Skeletal muscle tissue (tissue), 3 donors: ENCODE measurements at regions not wholly inside any gene's neighbourhood (a gene's known extent, or its start where the extent isn't known, plus 50 kb on each side); places are given as distances from the start of the nearest gene placed in this dataset.

ENCODE experiments used
- H3K27ac ChIP-seq: one replicate; pipeline ENCODE4 v1.7.0; 2013; ENCODE audit warnings: mild to moderate bottlenecking, low read depth, low read length, inconsistent platforms
- H3K27me3 ChIP-seq, 3 donors: one replicate each; pipeline ENCODE4 v1.7.0; 2013; ENCODE audit warnings: low read length in 3 of 3; ENCODE audit not compliant: control insufficient read depth in 3 of 3, insufficient read depth in 3 of 3
- H3K36me3 ChIP-seq, 3 donors: one replicate each; pipeline ENCODE4 v1.7.0; 2013; ENCODE audit warnings: low read length in 3 of 3; ENCODE audit not compliant: control insufficient read depth in 3 of 3, insufficient read depth in 3 of 3
- H3K4me1 ChIP-seq, 3 donors: one replicate each; pipeline ENCODE4 v1.7.0; 2013; ENCODE audit warnings: low read length in 3 of 3, mild to moderate bottlenecking in 3 of 3; ENCODE audit not compliant: control insufficient read depth in 3 of 3, insufficient read depth in 3 of 3
- H3K4me3 ChIP-seq, 3 donors: one replicate each; pipeline ENCODE4 v1.7.0; 2013; ENCODE audit warnings: low read length in 3 of 3
- H3K9ac ChIP-seq, 3 donors: one replicate each; pipeline ENCODE4 v1.7.0; 2013; ENCODE audit warnings: low read length in 3 of 3, mild to moderate bottlenecking in 3 of 3, moderate library complexity in 2 of 3, low read depth in 1 of 3
- H3K9me3 ChIP-seq, 3 donors: one replicate each; pipeline ENCODE4 v1.7.0; 2013; ENCODE audit warnings: low read length in 3 of 3; ENCODE audit not compliant: control insufficient read depth in 3 of 3
- donor health status: Osteomylitis.

- H3K27ac ChIP-seq = no peak overlapping the region
- H3K27me3 ChIP-seq = no peaks in the 10 kb centered on the region
- no peak overlapping the region for H3K9ac ChIP-seq
- H3K4me3 ChIP-seq = no peak overlapping the region
- H3K4me1 ChIP-seq = no peaks in the 10 kb centered on the region
- no peaks in the 10 kb centered on the region for H3K9me3 ChIP-seq
- no peaks in the 10 kb centered on the region for H3K36me3 ChIP-seq
Observed at GRCh38 chr13:105231579-105231978, 1303.9 kb downstream of the EFNB2 start.

- Histone ChIP-seq H3K27ac (no peak overlapping the region), H3K4me1 (no peaks in the 10 kb centered on the region), H3K4me3 (no peak overlapping the region), H3K36me3 (no peaks in the 10 kb centered on the region), H3K27me3 (no peaks in the 10 kb centered on the region), H3K9me3 (no peaks in the 10 kb centered on the region), H3K9ac (no peak overlapping the region)
Observed at GRCh38 chr13:105220881-105221280, 1314.6 kb downstream of the EFNB2 start.

- Histone ChIP-seq H3K4me1 (no peaks in the 10 kb centered on the region), H3K27ac (no peak overlapping the region), H3K36me3 (no peaks in the 10 kb centered on the region), H3K27me3 (no peaks in the 10 kb centered on the region), H3K4me3 (no peak overlapping the region), H3K9me3 (no peaks in the 10 kb centered on the region), H3K9ac (no peak overlapping the region)
Observed at GRCh38 chr13:105220063-105220462, 1315.4 kb downstream of the EFNB2 start.

DNA sequence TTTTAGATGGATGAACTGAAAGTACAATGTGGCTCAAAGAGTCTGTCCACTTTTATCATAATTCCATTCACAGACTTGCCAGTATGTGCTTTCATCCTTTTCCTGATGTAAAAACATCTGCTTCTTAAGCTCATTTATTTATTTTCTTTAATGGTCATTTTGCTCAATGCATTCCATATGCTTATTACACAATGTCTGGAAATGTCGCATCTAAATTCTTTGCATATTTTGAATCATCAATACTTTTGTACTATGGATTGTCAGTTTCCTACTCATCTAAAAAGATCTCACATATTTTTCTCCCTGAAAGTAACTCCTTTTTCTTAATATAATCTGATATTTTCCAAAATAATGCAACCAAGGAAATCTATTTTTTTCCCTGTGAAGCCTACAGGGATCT, 1315.8 kb downstream of the EFNB2 start:
- H3K36me3 ChIP-seq = no peaks in the 10 kb centered on the region
- H3K4me1 ChIP-seq = no peaks in the 10 kb centered on the region
- H3K4me3 ChIP-seq = no peak overlapping the region
- H3K27me3 ChIP-seq = no peaks in the 10 kb centered on the region
- no peak overlapping the region for H3K9ac ChIP-seq
- H3K27ac ChIP-seq = no peak overlapping the region
- no peaks in the 10 kb centered on the region for H3K9me3 ChIP-seq

- Histone ChIP-seq H3K9ac (no peak overlapping the region), H3K4me1 (no peaks in the 10 kb centered on the region), H3K4me3 (no peak overlapping the region), H3K27me3 (no peaks in the 10 kb centered on the region), H3K27ac (no peak overlapping the region), H3K9me3 (peaks cover 0 to 3% (median 0%) of the 10 kb centered on the region in 3 donors), H3K36me3 (no peaks in the 10 kb centered on the region)
Observed at GRCh38 chr13:105213512-105213911, 1322.0 kb downstream of the EFNB2 start.

DNA sequence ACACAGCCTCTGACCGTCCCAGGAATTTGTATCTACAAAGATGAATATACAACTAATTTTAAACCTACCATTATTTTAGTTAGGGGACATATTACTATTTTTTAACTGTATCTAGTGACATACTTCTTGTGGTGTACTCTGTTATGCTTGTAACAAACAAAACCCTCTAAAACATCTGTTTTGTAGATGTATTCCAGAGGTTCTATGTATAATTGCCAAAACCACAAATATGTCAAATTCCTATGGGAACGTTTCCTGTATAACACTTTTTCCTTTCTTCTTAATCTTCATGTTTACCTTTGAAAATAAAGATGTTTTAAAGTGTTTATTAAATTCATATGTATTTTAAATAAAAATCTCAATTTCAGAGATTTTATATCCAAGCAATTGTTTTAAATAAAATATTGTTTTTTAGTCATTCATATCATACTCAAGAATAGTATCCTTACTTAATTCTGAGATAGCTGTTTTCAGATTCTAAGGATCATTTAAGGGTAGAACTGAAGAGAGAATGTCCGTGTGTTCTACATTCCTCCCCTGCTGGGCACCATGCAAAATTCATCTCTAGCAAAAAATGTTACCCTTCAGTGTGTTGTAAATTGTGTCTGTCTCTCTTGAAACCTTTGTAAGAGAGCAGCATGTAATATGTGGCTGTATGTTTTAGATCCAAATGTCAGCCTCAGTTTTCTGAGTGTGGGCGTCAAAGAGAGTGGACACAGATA, 1327.7 kb downstream of the EFNB2 start:
- Histone ChIP-seq H3K9me3 (peaks cover 0 to 3% (median 0%) of the 10 kb centered on the region in 3 donors), H3K4me3 (no peak overlapping the region), H3K27ac (no peak overlapping the region), H3K36me3 (no peaks in the 10 kb centered on the region), H3K27me3 (no peaks in the 10 kb centered on the region), H3K9ac (no peak overlapping the region), H3K4me1 (no peaks in the 10 kb centered on the region)

GRCh38 chr13:105202354-105202753, 1333.1 kb downstream of the EFNB2 start:
- Histone ChIP-seq H3K9ac (no peak overlapping the region), H3K9me3 (no peaks in the 10 kb centered on the region), H3K27me3 (no peaks in the 10 kb centered on the region), H3K4me1 (no peaks in the 10 kb centered on the region), H3K4me3 (no peak overlapping the region), H3K27ac (no peak overlapping the region), H3K36me3 (no peaks in the 10 kb centered on the region)

DNA sequence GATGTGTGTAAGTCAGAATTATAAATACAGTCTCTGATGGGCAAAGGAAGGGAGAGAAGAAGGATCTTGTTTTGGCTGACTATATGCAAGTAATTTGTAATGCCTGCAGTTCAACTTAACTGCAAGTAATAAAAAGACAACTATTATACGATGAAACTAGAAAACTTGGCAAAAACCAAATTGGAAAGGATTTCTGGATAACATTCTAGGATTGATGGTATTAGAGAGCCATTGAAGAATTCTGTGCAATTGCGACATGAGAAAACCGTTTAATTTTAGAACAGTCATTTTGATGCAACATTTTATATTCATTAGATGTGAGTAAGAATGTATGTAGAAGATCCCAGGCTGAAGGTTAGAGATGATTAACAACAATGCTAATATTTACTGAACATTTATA, 1334.1 kb downstream of the EFNB2 start:
- H3K4me1 ChIP-seq = no peaks in the 10 kb centered on the region
- no peaks in the 10 kb centered on the region for H3K27me3 ChIP-seq
- no peak overlapping the region for H3K4me3 ChIP-seq
- H3K9ac ChIP-seq = no peak overlapping the region
- H3K9me3 ChIP-seq = no peaks in the 10 kb centered on the region
- no peak overlapping the region for H3K27ac ChIP-seq
- no peaks in the 10 kb centered on the region for H3K36me3 ChIP-seq

DNA sequence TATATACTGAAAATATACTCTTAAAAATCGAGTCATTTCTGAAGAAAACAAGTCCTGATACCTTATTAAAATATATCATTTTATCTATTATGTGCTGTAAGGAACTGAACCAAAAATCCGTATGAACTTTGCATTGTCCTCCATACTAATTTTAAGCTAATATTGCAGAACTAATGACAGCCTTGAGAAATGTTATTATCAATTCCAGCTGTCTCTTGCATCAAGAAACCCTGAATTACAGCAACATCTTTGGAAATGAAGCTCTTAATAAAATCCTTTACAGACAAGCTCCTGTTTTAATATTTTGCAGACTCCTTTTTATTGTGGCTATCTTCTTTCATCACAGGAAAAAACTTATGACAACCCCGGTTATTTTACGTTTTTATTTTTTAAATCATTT, 1335.3 kb downstream of the EFNB2 start:
- no peaks in the 10 kb centered on the region for H3K36me3 ChIP-seq
- H3K4me1 ChIP-seq = no peaks in the 10 kb centered on the region
- no peaks in the 10 kb centered on the region for H3K9me3 ChIP-seq
- H3K27ac ChIP-seq = no peak overlapping the region
- no peaks in the 10 kb centered on the region for H3K27me3 ChIP-seq
- no peak overlapping the region for H3K4me3 ChIP-seq
- H3K9ac ChIP-seq = no peak overlapping the region

DNA sequence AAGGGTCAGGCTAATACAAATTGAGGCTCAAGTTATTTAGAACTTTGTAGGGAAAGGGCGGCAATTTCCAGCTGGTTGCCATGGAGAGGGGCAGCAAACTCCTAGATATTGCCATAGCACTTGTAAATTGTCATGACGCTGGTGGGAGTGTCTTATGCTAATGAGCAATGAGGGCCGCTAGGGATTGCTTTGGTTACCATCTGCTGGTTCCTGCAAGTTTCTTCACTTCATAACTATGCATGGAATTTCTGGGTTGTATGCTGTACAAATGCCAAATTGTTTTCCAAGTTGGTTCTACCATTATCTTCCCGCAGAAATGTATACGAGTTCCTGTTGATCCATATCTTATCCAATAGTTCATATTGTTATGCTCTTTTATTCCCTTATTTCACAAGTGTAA, 1339.4 kb downstream of the EFNB2 start:
- H3K36me3 ChIP-seq = no peaks in the 10 kb centered on the region
- no peaks in the 10 kb centered on the region for H3K27me3 ChIP-seq
- H3K9ac ChIP-seq = no peak overlapping the region
- no peaks in the 10 kb centered on the region for H3K9me3 ChIP-seq
- no peak overlapping the region for H3K27ac ChIP-seq
- no peak overlapping the region for H3K4me3 ChIP-seq
- no peaks in the 10 kb centered on the region for H3K4me1 ChIP-seq
